ENCODE measurements at regions not wholly inside any gene's neighbourhood (a gene's known extent, or its start where the extent isn't known, plus 50 kb on each side); places are given as distances from the start of the nearest gene placed in this dataset.
"Not testable (repeated sequence)": the region's sequence is repeated elsewhere in the genome, so short reads cannot be mapped to it uniquely, and the experiment has no call there.

DNA sequence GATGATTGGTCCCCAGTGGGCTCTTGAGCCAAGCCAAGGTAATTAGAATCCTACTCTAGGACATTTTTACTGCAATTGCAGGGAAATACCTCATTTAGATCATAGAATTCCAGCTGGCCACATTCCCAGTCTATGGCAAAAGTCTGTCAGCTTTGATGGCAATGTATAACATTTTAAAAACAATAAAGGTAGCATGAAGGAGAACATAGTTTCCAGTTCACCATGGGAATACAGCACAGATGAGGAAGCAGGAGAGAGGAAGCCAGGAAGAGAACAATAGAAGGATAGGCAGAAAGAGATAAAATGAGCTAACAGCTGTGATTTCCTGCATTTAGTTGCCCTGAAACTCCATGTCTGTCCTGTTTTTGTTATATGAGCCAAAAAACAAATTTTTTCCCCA, 897.3 kb upstream of the DDX18 start:
- no peak for DNase-seq

DNA sequence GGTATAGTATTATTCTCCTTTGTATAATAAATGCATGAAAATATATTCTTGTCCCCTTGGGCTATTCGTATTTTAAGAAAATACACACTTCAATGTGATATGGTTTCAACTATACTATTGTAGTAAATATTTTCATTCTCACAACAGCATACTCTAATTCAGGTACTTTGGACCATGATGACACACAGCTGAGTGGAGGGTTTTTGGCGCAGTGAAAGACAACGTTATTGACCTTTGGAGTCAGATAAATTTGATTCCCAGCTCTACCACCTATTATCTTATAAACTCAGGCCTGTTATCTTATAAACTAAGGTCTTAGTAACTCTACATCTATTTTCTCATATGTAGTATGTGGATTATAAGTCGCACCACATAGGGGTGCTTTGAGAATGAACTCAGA, 895.9 kb upstream of the DDX18 start:
- DNase-seq, result no peak

- DNase-seq, result no peak
Measured at GRCh38 chr2:116922414-116922813, 892.1 kb upstream of the DDX18 start.

- DNase-seq, result no peak
Measured at GRCh38 chr2:116924509-116924908, 890.0 kb upstream of the DDX18 start.

- no peak for DNase-seq
Measured at GRCh38 chr2:116935097-116935814, 879.2 kb upstream of the DDX18 start.

- DNase-seq, result no peak
Measured at GRCh38 chr2:116948258-116948657, 866.2 kb upstream of the DDX18 start.

GRCh38 chr2:116949249-116949648, 865.2 kb upstream of the DDX18 start:
- DNase-seq, result no peak

GRCh38 chr2:116952254-116952653, 862.2 kb upstream of the DDX18 start:
- peak in 1 of 58 donors; percentile 6 for DNase-seq

DNA sequence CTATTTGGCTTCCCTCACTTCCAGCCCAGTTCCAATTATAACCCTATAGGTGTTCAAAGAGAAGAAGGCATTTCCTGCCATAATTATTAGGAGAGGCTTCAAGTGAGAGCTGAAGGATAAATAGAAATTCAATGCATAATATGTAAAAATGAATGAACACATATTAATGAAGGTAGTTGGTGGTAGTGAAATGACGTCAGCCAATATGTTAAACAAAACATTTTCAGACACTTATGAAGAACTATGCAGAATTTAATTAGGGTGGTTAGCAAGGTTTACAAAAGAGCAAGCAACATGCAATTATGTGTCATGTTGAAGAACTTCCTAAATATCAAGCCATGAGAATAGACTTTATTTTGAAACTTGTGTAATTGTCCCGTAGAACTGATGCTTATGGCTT, 858.8 kb upstream of the DDX18 start:
- no peak for DNase-seq

GRCh38 chr2:116975608-116976007, 838.9 kb upstream of the DDX18 start:
- DNase-seq, result no peak

- no peak for DNase-seq
Measured at GRCh38 chr2:116979916-116980764, 834.4 kb upstream of the DDX18 start.

DNA sequence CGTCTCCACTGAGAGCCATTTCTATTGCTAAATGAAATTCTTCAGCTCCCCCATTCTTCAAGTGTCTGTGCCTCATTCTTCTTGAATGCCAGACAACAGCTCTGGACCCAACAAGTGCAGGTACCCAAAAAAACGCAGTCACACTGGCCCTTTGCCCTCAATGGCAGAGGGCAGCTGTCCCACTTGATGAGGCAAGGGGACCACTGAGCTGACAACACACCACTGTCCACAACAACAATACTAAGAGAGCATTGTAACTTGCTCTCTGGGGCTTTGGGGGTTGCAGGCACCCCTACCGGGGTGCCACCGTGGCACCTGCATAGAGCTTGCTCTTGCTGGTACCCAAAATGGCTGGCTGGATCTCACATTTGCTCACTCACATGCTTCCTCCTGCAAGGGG, 827.0 kb upstream of the DDX18 start:
- DNase-seq, result no peak

DNA sequence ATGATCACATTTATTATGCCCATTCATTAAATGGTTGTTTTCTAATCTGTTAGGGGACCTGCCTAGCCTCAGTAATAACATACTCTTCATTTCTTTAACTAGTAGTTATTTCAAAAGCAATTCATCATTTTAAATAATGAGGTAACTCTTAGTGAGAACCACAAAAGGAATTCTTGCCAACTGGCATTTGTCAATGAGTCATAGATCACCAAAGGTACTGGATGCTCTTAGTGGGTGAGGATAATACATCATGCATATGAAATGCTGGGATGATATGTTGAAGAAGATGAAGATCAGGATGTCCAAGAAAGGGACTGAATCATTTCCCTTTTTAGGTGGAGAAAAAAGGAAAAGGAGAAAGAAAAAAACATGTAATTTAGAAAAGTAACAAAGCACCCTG, 826.2 kb upstream of the DDX18 start:
- DNase-seq, result no peak

GRCh38 chr2:117019357-117019756, 795.1 kb upstream of the DDX18 start:
- DNase-seq, result no peak

DNA sequence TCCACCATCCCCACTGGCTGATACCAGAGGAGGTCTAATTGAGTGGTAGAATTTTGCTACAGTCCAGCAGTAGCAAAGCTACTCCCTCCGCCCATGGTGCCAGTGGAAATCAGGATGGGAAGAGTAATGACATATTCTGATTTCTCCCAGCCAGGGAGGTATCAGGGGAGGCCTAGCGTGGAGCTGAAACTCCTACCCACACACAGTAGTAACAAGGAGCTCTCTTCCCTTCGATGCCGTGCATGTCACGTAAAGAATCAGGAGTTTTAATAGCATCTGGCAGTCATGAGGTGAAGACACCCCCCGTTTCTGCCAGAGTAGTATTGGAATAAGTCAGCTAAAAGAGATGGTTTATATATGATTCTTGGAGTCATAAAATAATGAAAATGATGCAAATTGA, 786.8 kb upstream of the DDX18 start:
- no peak for DNase-seq

GRCh38 chr2:117028708-117029107, 785.8 kb upstream of the DDX18 start:
- not testable (repeated sequence) for DNase-seq

GRCh38 chr2:117055499-117056375, 758.8 kb upstream of the DDX18 start:
- DNase-seq, result no peak

GRCh38 chr2:117056376-117056748, 758.1 kb upstream of the DDX18 start:
- no peak for DNase-seq

GRCh38 chr2:117057016-117057415, 757.5 kb upstream of the DDX18 start:
- no peak for DNase-seq

- no peak for DNase-seq
Measured at GRCh38 chr2:117058366-117058765, 756.1 kb upstream of the DDX18 start.

- no peak for DNase-seq
Measured at GRCh38 chr2:117064021-117064420, 750.5 kb upstream of the DDX18 start.

- no peak for DNase-seq
Measured at GRCh38 chr2:117065912-117066311, 748.6 kb upstream of the DDX18 start.
